ENCODE measurements at regions not wholly inside any gene's neighbourhood (a gene's known extent, or its start where the extent isn't known, plus 50 kb on each side); places are given as distances from the start of the nearest gene placed in this dataset.

- DNase-seq = no peak
Observed at GRCh38 chr6:164911151-164911550, 398.3 kb downstream of the C6orf118 start.

- no peak for DNase-seq
Observed at GRCh38 chr6:164906766-164907165, 402.6 kb downstream of the C6orf118 start.

GRCh38 chr6:164905311-164905710 lies 404.1 kb downstream of the C6orf118 start:
- DNase-seq = no peak

GRCh38 chr6:164898412-164898811 lies 411.0 kb downstream of the C6orf118 start:
- no peak for DNase-seq

GRCh38 chr6:164897523-164898235 lies 411.7 kb downstream of the C6orf118 start:
- no peak for DNase-seq

- DNase-seq = no peak
Observed at GRCh38 chr6:164889980-164890379, 419.4 kb downstream of the C6orf118 start.

- no peak for DNase-seq
Observed at GRCh38 chr6:164887660-164888059, 421.7 kb downstream of the C6orf118 start.

- DNase-seq = no peak
Observed at GRCh38 chr6:164882236-164882635, 427.2 kb downstream of the C6orf118 start.

GRCh38 chr6:164871783-164872182 lies 437.6 kb downstream of the C6orf118 start:
- DNase-seq = no peak

GRCh38 chr6:164870164-164870563 lies 439.2 kb downstream of the C6orf118 start:
- DNase-seq = no peak

GRCh38 chr6:164861967-164862366 lies 447.4 kb downstream of the C6orf118 start:
- DNase-seq = no peak

- no peak for DNase-seq
Observed at GRCh38 chr6:164859816-164860215, 449.6 kb downstream of the C6orf118 start.

- DNase-seq = no peak
Observed at GRCh38 chr6:164856138-164856537, 453.3 kb downstream of the C6orf118 start.

GRCh38 chr6:164855281-164855680 lies 454.1 kb downstream of the C6orf118 start:
- DNase-seq = no peak

- no peak for DNase-seq
Observed at GRCh38 chr6:164854526-164854925, 454.9 kb downstream of the C6orf118 start.

GRCh38 chr6:164845773-164846172 lies 463.6 kb downstream of the C6orf118 start:
- no peak for DNase-seq

GRCh38 chr6:164842085-164842484 lies 467.3 kb downstream of the C6orf118 start:
- DNase-seq = no peak

GRCh38 chr6:164838068-164838615 lies 471.3 kb downstream of the C6orf118 start:
- no peak for DNase-seq

- no peak for DNase-seq
Observed at GRCh38 chr6:164836486-164836885, 472.9 kb downstream of the C6orf118 start.

GRCh38 chr6:164832410-164832809 lies 477.0 kb downstream of the C6orf118 start:
- no peak for DNase-seq

GRCh38 chr6:164827537-164827936 lies 481.9 kb downstream of the C6orf118 start:
- DNase-seq = no peak

GRCh38 chr6:164826831-164827468 lies 482.5 kb downstream of the C6orf118 start:
- DNase-seq = no peak

GRCh38 chr6:164825386-164825785 lies 484.0 kb downstream of the C6orf118 start:
- DNase-seq = no peak

GRCh38 chr6:164817662-164818061 lies 491.7 kb downstream of the C6orf118 start:
- no peak for DNase-seq
